Liver (tissue), 8 donors: ENCODE measurements at regions not wholly inside any gene's neighbourhood (a gene's known extent, or its start where the extent isn't known, plus 50 kb on each side); places are given as distances from the start of the nearest gene placed in this dataset.

Experiments used
- DNase-seq: peaks from one replicate; pipeline ENCODE4 v3.0.0-alpha.2; 2017; ENCODE audit warnings: low spot score
- H3K27ac ChIP-seq, 2 donors: one replicate each; pipeline ENCODE4 v1.7.0; 2013; ENCODE audit warnings: inconsistent platforms in 2 of 2, low read length in 2 of 2, control low read depth in 1 of 2, low read depth in 1 of 2, mild to moderate bottlenecking in 1 of 2
- H3K27me3 ChIP-seq, 4 donors: one replicate each; pipeline versions ENCODE4 v1.6.1 to v1.7.0; 2013; ENCODE audit warnings: low read length in 3 of 4, inconsistent platforms in 1 of 4, mild to moderate bottlenecking in 1 of 4, moderate library complexity in 1 of 4; ENCODE audit not compliant: control insufficient read depth in 4 of 4, insufficient read depth in 4 of 4
- H3K36me3 ChIP-seq, 4 donors: one replicate each; pipeline versions ENCODE4 v1.6.1 to v1.7.0; 2013; ENCODE audit warnings: low read length in 3 of 4, mild to moderate bottlenecking in 3 of 4, low read depth in 1 of 4, moderate library complexity in 1 of 4; ENCODE audit not compliant: control insufficient read depth in 4 of 4, insufficient read depth in 3 of 4
- H3K4me1 ChIP-seq, 4 donors: one replicate each; pipeline versions ENCODE4 v1.6.1 to v1.7.0; 2013; ENCODE audit warnings: low read length in 3 of 4, mild to moderate bottlenecking in 3 of 4, moderate library complexity in 1 of 4; ENCODE audit not compliant: control insufficient read depth in 4 of 4, insufficient read depth in 4 of 4
- H3K4me3 ChIP-seq, 3 donors: one replicate each; pipeline versions ENCODE4 v1.6.1 to v1.7.0; 2013; ENCODE audit warnings: low read length in 3 of 3, control low read depth in 1 of 3, low read depth in 1 of 3, mild to moderate bottlenecking in 1 of 3
- H3K9ac ChIP-seq, 2 donors: one replicate each; pipeline ENCODE4 v1.7.0; 2013; ENCODE audit warnings: low read length in 2 of 2, mild to moderate bottlenecking in 2 of 2, moderate library complexity in 2 of 2, control low read depth in 1 of 2, low read depth in 1 of 2
- H3K9me3 ChIP-seq, 4 donors: one replicate each; pipeline versions ENCODE4 v1.6.1 to v1.7.0; 2013; ENCODE audit warnings: low read length in 3 of 4; ENCODE audit not compliant: control insufficient read depth in 4 of 4
- CTCF ChIP-seq: fragments of 150-350 bp; IDR thresholded peaks from 2 replicates; pipeline ENCODE4 v1.5.1; 2017; ENCODE audit warnings: improper control_type of control experiment, low read depth, low read length; ENCODE audit not compliant: missing input control
- EGR1 ChIP-seq, 2 donors: IDR thresholded peaks; 2 replicates each; pipeline ENCODE4 v1.6.1; 2016 to 2018; ENCODE audit warnings: antibody characterized with exemption in 2 of 2, low read depth in 2 of 2
- FOXA1 ChIP-seq: IDR thresholded peaks from 2 replicates; pipeline ENCODE4 v1.6.1; 2016; ENCODE audit warnings: antibody characterized with exemption
- FOXA2 ChIP-seq: IDR thresholded peaks from 2 replicates; pipeline ENCODE4 v1.6.1; 2016; ENCODE audit warnings: antibody characterized with exemption
- HNF4A ChIP-seq, 2 donors: conservative IDR thresholded peaks; 2 replicates each; pipeline ENCODE4 v1.6.1; 2016; ENCODE audit warnings: antibody characterized with exemption in 2 of 2, mild to moderate bottlenecking in 2 of 2
- HNF4G ChIP-seq: IDR thresholded peaks from 2 replicates; pipeline ENCODE4 v1.6.1; 2016; ENCODE audit warnings: antibody characterized with exemption
- JUND ChIP-seq, 2 donors: IDR thresholded peaks; 2 replicates each; pipeline ENCODE4 v1.6.1; 2016; ENCODE audit warnings: antibody characterized with exemption in 2 of 2
- NR2F2 ChIP-seq: IDR thresholded peaks from 2 replicates; pipeline ENCODE4 v1.6.1; 2016; ENCODE audit warnings: antibody characterized with exemption
- RAD21 ChIP-seq, 2 donors: IDR thresholded peaks; 2 replicates each; pipeline ENCODE4 v1.6.1; 2016; ENCODE audit warnings: antibody characterized with exemption in 2 of 2, mild to moderate bottlenecking in 2 of 2
- RXRA ChIP-seq, 2 donors: IDR thresholded peaks; 2 replicates each; pipeline ENCODE4 v1.6.1; 2017 to 2018; ENCODE audit warnings: antibody characterized with exemption in 2 of 2, mild to moderate bottlenecking in 1 of 2
- SP1 ChIP-seq: IDR thresholded peaks from 2 replicates; pipeline ENCODE4 v1.6.1; 2018; ENCODE audit warnings: antibody characterized with exemption, mild to moderate bottlenecking
- TAF1 ChIP-seq: conservative IDR thresholded peaks from 2 replicates; pipeline ENCODE4 v1.6.1; 2016; ENCODE audit warnings: antibody characterized with exemption, mild to moderate bottlenecking
- YY1 ChIP-seq: IDR thresholded peaks from 2 replicates; pipeline ENCODE4 v1.6.1; 2016; ENCODE audit warnings: antibody characterized with exemption, mild to moderate bottlenecking
- ZBTB33 ChIP-seq: IDR thresholded peaks from 2 replicates; pipeline ENCODE4 v1.6.1; 2016; ENCODE audit warnings: antibody characterized with exemption
- WGBS: extraction: QIAGEN DNeasy Blood & Tissue Kit; methylation state at CpG from one replicate; pipeline ENCODE4 v1.1.7; 2013; 5-methylcytosine and 5-hydroxymethylcytosine counted together
- TF ChIP-seq, protein P1 (sequence below): IDR thresholded peaks from 2 replicates; pipeline ENCODE4 v1.6.1; 2016; ENCODE audit warnings: antibody characterized with exemption
- TF ChIP-seq, protein P2 (sequence below): IDR thresholded peaks from 2 replicates; pipeline ENCODE4 v1.6.1; 2016; ENCODE audit warnings: antibody characterized with exemption, mild to moderate bottlenecking
- donor health status: healthy.
- donor health status: healthy.
- donor health status: healthy.
- donor health status: healthy.
- donor health status: healthy.

DNA sequence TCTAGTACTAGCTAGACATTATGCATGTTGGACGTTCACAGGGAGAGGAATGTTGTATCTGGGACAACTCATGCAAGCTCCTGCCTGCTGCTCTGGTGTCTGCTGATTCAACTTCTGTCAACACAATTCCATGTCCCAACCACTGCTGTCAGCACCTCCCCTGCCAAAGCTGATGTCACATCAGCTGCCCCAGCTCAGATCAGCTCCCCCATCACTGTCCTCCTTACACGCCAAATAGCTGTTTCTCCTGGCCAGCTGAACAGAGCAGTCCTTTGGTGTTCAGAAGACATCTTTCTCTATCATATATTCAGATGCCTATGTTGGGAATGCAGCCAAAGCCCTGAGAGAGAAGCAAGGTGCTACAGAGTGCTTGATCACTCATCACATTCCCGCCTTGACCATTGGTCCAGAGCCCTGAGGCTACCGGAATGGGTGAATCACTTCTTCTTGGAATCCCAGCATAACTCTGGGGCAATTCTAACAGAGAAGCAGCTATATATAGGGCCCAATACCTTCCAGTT, 223.3 kb downstream of the SEC61B start:
- no peak overlapping the region for H3K9ac ChIP-seq
- no peaks in the 10 kb centered on the region for H3K9me3 ChIP-seq
- H3K4me1 ChIP-seq = no peaks in the 10 kb centered on the region
- no peak overlapping the region for H3K4me3 ChIP-seq
- H3K27ac ChIP-seq = no peak overlapping the region
- no peaks in the 10 kb centered on the region for H3K36me3 ChIP-seq
- no peaks in the 10 kb centered on the region for H3K27me3 ChIP-seq
- DNase-seq = no peak
- WGBS = 76% methylated on average over 4 of the region's 4 CpGs
- no peak for TF ChIP-seq ZBTB33
- TF ChIP-seq YY1 = no peak
- TF ChIP-seq EGR1 (IDR thresholded peaks at IDR 0.05; ENCODE audit: low read depth in 2 of 2) = no peak
- TF ChIP-seq FOXA1 = no peak
- no peak for TF ChIP-seq HNF4A (conservative IDR thresholded peaks at IDR 0.05)
- no peak for TF ChIP-seq FOXA2
- TF ChIP-seq JUND (IDR thresholded peaks at IDR 0.05) = no peak
- no peak for TF ChIP-seq SP1
- TF ChIP-seq, protein P1, sequence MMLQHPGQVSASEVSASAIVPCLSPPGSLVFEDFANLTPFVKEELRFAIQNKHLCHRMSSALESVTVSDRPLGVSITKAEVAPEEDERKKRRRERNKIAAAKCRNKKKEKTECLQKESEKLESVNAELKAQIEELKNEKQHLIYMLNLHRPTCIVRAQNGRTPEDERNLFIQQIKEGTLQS = no peak
- TF ChIP-seq RAD21 (IDR thresholded peaks at IDR 0.05) = no peak
- no peak for TF ChIP-seq NR2F2
- no peak for TF ChIP-seq TAF1
- TF ChIP-seq CTCF = no peak
- TF ChIP-seq, protein P2, sequence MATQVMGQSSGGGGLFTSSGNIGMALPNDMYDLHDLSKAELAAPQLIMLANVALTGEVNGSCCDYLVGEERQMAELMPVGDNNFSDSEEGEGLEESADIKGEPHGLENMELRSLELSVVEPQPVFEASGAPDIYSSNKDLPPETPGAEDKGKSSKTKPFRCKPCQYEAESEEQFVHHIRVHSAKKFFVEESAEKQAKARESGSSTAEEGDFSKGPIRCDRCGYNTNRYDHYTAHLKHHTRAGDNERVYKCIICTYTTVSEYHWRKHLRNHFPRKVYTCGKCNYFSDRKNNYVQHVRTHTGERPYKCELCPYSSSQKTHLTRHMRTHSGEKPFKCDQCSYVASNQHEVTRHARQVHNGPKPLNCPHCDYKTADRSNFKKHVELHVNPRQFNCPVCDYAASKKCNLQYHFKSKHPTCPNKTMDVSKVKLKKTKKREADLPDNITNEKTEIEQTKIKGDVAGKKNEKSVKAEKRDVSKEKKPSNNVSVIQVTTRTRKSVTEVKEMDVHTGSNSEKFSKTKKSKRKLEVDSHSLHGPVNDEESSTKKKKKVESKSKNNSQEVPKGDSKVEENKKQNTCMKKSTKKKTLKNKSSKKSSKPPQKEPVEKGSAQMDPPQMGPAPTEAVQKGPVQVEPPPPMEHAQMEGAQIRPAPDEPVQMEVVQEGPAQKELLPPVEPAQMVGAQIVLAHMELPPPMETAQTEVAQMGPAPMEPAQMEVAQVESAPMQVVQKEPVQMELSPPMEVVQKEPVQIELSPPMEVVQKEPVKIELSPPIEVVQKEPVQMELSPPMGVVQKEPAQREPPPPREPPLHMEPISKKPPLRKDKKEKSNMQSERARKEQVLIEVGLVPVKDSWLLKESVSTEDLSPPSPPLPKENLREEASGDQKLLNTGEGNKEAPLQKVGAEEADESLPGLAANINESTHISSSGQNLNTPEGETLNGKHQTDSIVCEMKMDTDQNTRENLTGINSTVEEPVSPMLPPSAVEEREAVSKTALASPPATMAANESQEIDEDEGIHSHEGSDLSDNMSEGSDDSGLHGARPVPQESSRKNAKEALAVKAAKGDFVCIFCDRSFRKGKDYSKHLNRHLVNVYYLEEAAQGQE = no peak
- TF ChIP-seq HNF4G = no peak

GRCh38 chr9:99445920-99446319, 223.8 kb downstream of the SEC61B start:
- H3K4me1 ChIP-seq = no peaks in the 10 kb centered on the region
- no peaks in the 10 kb centered on the region for H3K36me3 ChIP-seq
- no peaks in the 10 kb centered on the region for H3K27me3 ChIP-seq
- DNase-seq = no peak
- H3K9ac ChIP-seq = no peak overlapping the region
- H3K4me3 ChIP-seq = no peak overlapping the region
- no peaks in the 10 kb centered on the region for H3K9me3 ChIP-seq
- TF ChIP-seq, protein P2 = no peak
- TF ChIP-seq CTCF (no peak), FOXA1 (no peak), NR2F2 (no peak), RAD21 (IDR thresholded peaks at IDR 0.05) (no peak), RXRA (IDR thresholded peaks at IDR 0.05) (no peak), HNF4G (no peak), EGR1 (IDR thresholded peaks at IDR 0.05; ENCODE audit: low read depth in 2 of 2) (no peak), FOXA2 (no peak), SP1 (no peak), YY1 (no peak), TAF1 (no peak)
- 79% methylated on average over 4 of the region's 4 CpGs for whole genome bisulfite sequencing
- H3K27ac ChIP-seq = no peak overlapping the region
